ENCODE measurements at regions not wholly inside any gene's neighbourhood (a gene's known extent, or its start where the extent isn't known, plus 50 kb on each side); places are given as distances from the start of the nearest gene placed in this dataset.

GRCh38 chr17:6254036-6254435 is 180.9 kb downstream of the AIPL1 start:
- H3K4me1 ChIP-seq (ENCODE audit: control insufficient read depth, insufficient read depth, low read length): no peaks in the 10 kb centered on the region
- H3K79me2 ChIP-seq (ENCODE audit: control insufficient read depth, insufficient read depth, low read length): no peaks in the 10 kb centered on the region
- no peak for TF ChIP-seq IRF5 (IDR thresholded peaks at IDR 0.05; ENCODE audit: borderline replicate concordance)
- TF ChIP-seq BHLHE40 (IDR thresholded peaks at IDR 0.05; ENCODE audit: borderline replicate concordance in 1 of 2, low read depth in 2 of 2, low read length in 1 of 2): no peak
- no peak for TF ChIP-seq RCOR1 (conservative IDR thresholded peaks at IDR 0.05; ENCODE audit: low read depth, low read length)
- TF ChIP-seq ZNF207 (IDR thresholded peaks at IDR 0.05; ENCODE audit: borderline replicate concordance): no peak
- TF ChIP-seq HDAC6 (IDR thresholded peaks at IDR 0.05; ENCODE audit: unreplicated experiment): no peak
- no peak for TF ChIP-seq NFYB (IDR thresholded peaks at IDR 0.05; ENCODE audit: insufficient read depth, low read depth, low read length)
- TF ChIP-seq LARP7 (IDR thresholded peaks at IDR 0.05): no peak
- TF ChIP-seq, protein P1, sequence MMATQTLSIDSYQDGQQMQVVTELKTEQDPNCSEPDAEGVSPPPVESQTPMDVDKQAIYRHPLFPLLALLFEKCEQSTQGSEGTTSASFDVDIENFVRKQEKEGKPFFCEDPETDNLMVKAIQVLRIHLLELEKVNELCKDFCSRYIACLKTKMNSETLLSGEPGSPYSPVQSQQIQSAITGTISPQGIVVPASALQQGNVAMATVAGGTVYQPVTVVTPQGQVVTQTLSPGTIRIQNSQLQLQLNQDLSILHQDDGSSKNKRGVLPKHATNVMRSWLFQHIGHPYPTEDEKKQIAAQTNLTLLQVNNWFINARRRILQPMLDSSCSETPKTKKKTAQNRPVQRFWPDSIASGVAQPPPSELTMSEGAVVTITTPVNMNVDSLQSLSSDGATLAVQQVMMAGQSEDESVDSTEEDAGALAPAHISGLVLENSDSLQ (IDR thresholded peaks at IDR 0.05): no peak
- no peak for TF ChIP-seq STAT3 (IDR thresholded peaks at IDR 0.05; ENCODE audit: low read depth, low read length)
- TF ChIP-seq CBX3 (IDR thresholded peaks at IDR 0.05; ENCODE audit: borderline replicate concordance, low read depth): no peak
- no peak for TF ChIP-seq BMI1 (IDR thresholded peaks at IDR 0.05; ENCODE audit: borderline replicate concordance)
- TF ChIP-seq, protein P2, sequence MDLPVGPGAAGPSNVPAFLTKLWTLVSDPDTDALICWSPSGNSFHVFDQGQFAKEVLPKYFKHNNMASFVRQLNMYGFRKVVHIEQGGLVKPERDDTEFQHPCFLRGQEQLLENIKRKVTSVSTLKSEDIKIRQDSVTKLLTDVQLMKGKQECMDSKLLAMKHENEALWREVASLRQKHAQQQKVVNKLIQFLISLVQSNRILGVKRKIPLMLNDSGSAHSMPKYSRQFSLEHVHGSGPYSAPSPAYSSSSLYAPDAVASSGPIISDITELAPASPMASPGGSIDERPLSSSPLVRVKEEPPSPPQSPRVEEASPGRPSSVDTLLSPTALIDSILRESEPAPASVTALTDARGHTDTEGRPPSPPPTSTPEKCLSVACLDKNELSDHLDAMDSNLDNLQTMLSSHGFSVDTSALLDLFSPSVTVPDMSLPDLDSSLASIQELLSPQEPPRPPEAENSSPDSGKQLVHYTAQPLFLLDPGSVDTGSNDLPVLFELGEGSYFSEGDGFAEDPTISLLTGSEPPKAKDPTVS (IDR thresholded peaks at IDR 0.05; ENCODE audit: low read depth, low read length): no peak
- no peak for TF ChIP-seq BACH1 (IDR thresholded peaks at IDR 0.05; ENCODE audit: borderline replicate concordance)
- TF ChIP-seq, protein P3, sequence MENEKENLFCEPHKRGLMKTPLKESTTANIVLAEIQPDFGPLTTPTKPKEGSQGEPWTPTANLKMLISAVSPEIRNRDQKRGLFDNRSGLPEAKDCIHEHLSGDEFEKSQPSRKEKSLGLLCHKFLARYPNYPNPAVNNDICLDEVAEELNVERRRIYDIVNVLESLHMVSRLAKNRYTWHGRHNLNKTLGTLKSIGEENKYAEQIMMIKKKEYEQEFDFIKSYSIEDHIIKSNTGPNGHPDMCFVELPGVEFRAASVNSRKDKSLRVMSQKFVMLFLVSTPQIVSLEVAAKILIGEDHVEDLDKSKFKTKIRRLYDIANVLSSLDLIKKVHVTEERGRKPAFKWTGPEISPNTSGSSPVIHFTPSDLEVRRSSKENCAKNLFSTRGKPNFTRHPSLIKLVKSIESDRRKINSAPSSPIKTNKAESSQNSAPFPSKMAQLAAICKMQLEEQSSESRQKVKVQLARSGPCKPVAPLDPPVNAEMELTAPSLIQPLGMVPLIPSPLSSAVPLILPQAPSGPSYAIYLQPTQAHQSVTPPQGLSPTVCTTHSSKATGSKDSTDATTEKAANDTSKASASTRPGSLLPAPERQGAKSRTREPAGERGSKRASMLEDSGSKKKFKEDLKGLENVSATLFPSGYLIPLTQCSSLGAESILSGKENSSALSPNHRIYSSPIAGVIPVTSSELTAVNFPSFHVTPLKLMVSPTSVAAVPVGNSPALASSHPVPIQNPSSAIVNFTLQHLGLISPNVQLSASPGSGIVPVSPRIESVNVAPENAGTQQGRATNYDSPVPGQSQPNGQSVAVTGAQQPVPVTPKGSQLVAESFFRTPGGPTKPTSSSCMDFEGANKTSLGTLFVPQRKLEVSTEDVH (IDR thresholded peaks at IDR 0.05; ENCODE audit: low read depth, partially characterized antibody): no peak
- CTCF ChIA-PET: no interaction called here
- peaks cover 0 to 2% of the 10 kb centered on the region in 2 experiments; a peak in 1 of 4 replicates for H3K27me3 ChIP-seq (replicated peaks in 1 of 2; ENCODE audit: control insufficient read depth in 2 of 2, insufficient read depth in 2 of 2, low read length in 1 of 2)
- DNase-seq (ENCODE audit: low read depth, low spot score) (no peak), ATAC-seq (no peak), FAIRE-seq (no peak)
- RAD21 ChIA-PET (ENCODE audit: unreplicated experiment): no interaction called here
- no peaks in the 10 kb centered on the region for H3K36me3 ChIP-seq (ENCODE audit: control insufficient read depth in 2 of 2, insufficient read depth in 2 of 2, low read length in 1 of 2)
- H3K27ac ChIP-seq (ENCODE audit: control insufficient read depth, insufficient read depth): no peak overlapping the region
- SMC1A ChIA-PET (ENCODE audit: uncharacterized antibody, unreplicated experiment): no interaction called here
- no peak overlapping the region for H3K4me3 ChIP-seq
- H2AFZ ChIP-seq (ENCODE audit: control insufficient read depth, low read depth, low read length): no peak overlapping the region
- POLR2A ChIA-PET: no interaction called here
- no TSS peak for BruUV-seq (replicated peaks)
- 16% methylated on average over 5 of the region's 5 CpGs for WGBS (ENCODE audit: insufficient coverage, insufficient replicate concordance, low lambda C conversion rate, missing lambda C conversion rate)
- intact Hi-C loops (cut with micrococcal nuclease; ENCODE audit: unreplicated experiment): no loop called here
- no peaks in the 10 kb centered on the region for H3K9me3 ChIP-seq (replicated peaks; ENCODE audit: control insufficient read depth, insufficient read depth, low read length)
- no peak overlapping the region for H3K4me2 ChIP-seq (ENCODE audit: control insufficient read depth, insufficient read depth)
- H4K20me1 ChIP-seq (ENCODE audit: control insufficient read depth, insufficient read depth): no peaks in the 10 kb centered on the region
- in situ Hi-C loops (cut with MboI): no loop called here
- no peak overlapping the region for H3K9ac ChIP-seq (ENCODE audit: control insufficient read depth, insufficient read depth, low read length)
